GM21528 (cell line): ENCODE measurements at regions not wholly inside any gene's neighbourhood (a gene's known extent, or its start where the extent isn't known, plus 50 kb on each side); places are given as distances from the start of the nearest gene placed in this dataset.
A peak's percentile ranks its signal among the peaks of the same experiment; 100 is the strongest.

Source experiments
- ATAC-seq: cut with Tn5 transposase; IDR thresholded peaks from one replicate; pipeline ENCODE4 v1.9.1; 2021; ENCODE audit warnings: mild to moderate bottlenecking, moderate library complexity; ENCODE audit not compliant: unreplicated experiment, low FRiP score

GRCh38 chr6:141598487-141598886 is 534.2 kb upstream of the GJE1 start:
- ATAC-seq: no peak

DNA sequence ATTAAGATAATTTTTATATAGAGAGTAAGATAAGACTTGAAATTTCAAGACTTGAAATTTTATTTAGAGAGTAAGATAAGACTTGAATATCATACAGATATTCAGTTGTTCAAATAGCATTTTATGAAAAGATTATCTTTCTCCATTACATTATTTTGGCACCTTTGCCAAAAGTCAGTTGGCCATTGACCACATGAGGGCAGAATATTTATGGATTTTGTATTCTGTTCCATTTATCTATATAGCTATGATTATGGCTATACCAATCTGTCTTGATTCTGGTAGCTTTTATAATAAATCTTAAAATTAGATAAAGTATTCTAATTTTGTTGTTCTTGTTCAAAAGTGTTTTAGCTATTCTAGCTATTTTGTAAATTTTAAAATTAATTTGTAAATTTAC is 537.9 kb upstream of the GJE1 start:
- ATAC-seq: no peak

- no peak for ATAC-seq
These were observed 539.4 kb upstream of the GJE1 start for GRCh38 chr6:141593311-141593710.

DNA sequence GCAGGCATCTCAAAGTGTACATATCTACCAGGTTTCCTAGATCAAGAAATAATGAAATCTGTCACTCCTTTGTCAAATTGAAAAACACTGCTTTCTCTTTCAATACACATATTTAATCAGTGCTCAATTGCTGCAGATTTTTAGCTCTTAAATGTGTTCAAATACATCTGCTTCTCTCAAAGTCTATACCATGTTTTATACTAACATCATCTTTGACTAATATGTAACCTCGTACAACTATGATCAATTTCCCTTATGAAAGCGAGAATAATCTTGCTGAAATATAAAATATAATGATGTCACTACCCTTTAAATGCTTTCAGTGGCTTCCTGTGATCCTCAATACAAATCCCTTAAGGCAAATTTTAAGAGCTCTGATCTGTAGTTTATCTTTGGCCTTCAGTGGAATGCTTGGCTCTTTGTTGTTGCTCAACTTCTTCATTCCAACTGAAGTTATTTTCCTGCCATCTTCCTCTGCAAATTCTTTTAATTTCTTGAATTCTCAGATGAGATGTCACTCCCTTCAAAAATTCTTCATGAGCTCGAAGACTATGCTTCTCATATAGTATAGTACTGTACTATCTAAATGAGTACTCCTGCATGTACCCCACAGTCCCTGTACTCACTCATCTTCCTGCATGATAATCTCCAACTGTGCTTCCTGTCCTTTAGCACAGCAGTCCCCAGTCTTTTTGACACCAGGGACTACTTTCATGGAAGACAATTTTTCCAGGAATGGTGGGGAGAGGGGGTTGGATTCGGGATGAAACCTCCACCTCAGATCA is 545.1 kb upstream of the GJE1 start:
- no peak for ATAC-seq

DNA sequence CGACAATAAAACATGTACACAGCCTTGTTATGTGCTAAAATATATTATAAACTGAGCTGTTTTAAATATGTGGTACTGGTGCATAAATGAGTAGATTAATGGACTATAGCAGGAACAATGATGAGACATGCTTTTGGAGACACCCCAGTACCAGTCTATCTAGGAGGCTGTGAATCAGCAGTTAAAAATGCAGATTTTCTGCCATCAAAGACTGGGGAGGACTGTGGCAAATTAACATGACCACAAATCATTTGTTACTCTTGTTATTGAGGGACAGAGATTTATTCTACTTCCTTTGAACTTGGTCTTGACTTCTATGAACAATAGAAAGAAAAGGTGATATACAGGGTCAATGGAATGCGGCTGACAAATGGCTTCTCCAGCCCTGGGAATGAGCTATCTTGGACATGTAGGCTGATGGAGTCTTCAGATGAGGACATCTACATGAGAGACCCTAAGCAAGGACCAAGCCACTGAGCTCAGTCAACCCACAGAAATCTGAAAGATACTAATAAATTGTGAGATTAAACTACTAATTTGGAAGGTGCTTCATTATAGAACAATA is 551.7 kb upstream of the GJE1 start:
- no peak for ATAC-seq

DNA sequence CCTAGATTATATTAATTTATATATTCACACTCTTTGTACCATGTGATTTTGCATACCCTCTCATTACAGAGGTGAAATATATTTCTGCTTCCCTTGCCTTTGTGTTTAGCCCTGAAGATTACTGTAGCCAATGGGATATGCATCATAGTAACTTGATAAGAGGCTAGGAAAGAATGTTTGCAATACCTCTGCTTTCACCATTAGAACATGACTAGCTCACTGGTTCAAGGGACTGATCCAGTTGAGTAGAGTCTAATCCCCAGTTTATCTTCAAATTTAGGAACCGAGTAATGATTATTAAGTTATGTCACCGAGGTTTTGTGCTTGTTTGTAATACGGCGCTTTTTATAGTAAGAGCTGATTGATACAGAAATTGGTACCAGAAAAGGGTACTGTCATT is 552.6 kb upstream of the GJE1 start:
- no peak for ATAC-seq

GRCh38 chr6:141576751-141577150 is 556.0 kb upstream of the GJE1 start:
- no peak for ATAC-seq

GRCh38 chr6:141562851-141563763 is 569.6 kb upstream of the GJE1 start:
- ATAC-seq: peak; percentile 97

DNA sequence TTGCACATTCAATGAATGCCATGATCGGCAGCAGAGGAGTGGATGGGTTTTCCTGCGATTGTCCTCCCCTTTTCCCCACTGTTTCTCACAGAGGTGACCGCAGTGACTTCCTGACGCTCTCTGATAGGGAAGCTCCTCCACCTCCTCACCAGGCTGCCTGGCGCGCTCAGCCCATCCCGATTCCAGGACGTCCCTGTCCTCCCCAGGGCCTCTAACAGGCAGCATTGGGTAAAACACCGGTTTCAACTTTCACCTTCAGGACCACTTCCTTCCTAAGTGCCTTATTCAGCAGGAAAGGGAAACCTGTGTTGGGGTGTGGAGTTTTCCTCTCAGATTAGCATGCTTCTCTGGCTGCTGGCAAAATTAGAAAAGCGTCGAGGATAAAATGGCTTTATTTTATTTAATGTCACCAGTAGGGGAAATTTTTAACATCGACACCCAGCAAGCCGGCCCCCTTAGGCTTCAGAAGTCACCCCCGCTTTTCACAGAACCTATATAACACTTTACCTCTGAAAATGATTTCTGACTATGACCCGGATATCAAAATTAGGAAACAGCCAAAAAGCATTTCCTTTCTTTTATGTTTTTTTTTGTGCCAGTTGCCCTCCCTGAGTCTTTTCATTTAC is 570.4 kb upstream of the GJE1 start:
- peak; percentile 34 for ATAC-seq

GRCh38 chr6:141561154-141561553 is 571.6 kb upstream of the GJE1 start:
- no peak for ATAC-seq

DNA sequence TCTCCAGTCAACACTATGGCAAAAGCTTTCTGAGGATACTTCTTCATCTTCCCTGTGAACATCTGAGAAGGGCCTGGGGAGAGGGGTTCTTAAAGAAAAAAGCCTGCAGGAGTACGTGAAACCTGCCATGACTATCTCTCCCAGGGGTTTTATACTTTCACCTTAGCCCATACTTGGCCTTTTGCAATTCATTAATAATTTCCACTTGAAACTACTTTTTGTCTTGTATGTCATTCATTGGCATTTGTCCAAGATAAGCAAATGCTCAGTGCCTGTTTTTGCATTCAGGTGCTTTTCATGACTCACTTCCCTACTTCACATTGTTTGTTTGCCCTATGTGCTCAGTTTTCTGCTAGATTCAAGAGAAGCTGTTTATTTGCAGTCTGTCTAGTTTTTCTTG is 580.3 kb upstream of the GJE1 start:
- peak; percentile 61 for ATAC-seq

GRCh38 chr6:141552031-141552430 is 580.7 kb upstream of the GJE1 start:
- no peak for ATAC-seq

GRCh38 chr6:141551318-141551717 is 581.4 kb upstream of the GJE1 start:
- ATAC-seq: no peak

GRCh38 chr6:141550471-141550870 is 582.3 kb upstream of the GJE1 start:
- ATAC-seq: no peak

- no peak for ATAC-seq
These were observed 583.8 kb upstream of the GJE1 start for GRCh38 chr6:141548966-141549365.

- ATAC-seq: no peak
These were observed 591.0 kb upstream of the GJE1 start for GRCh38 chr6:141541581-141542324.

GRCh38 chr6:141540207-141540606 is 592.5 kb upstream of the GJE1 start:
- no peak for ATAC-seq

GRCh38 chr6:141539617-141540016 is 593.1 kb upstream of the GJE1 start:
- no peak for ATAC-seq

GRCh38 chr6:141532211-141532610 is 600.5 kb upstream of the GJE1 start:
- ATAC-seq: no peak

DNA sequence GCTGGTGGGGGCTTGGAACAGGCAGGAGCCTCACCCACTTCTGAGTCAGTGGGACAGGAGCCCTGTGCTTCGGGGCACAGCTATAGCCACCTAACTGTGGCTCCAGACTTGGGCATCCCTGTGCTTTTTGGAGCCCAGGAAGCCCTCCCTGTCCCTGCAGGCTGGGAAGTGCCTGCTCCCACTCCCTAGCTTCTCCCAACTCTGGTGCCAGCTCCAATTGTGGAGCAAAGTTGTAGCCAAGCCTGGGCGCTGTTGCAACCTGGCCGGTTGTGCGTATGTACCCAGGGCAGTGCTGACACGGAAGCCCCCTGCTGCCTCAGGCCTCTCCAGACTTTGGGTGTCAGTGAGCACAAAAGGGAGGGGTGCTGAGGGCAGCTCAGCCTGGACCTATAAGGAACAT is 601.7 kb upstream of the GJE1 start:
- no peak for ATAC-seq
